LHCN-M2 (cell line): ENCODE measurements at regions not wholly inside any gene's neighbourhood (a gene's known extent, or its start where the extent isn't known, plus 50 kb on each side); places are given as distances from the start of the nearest gene placed in this dataset.
"Not testable (repeated sequence)": the region's sequence is repeated elsewhere in the genome, so short reads cannot be mapped to it uniquely, and the experiment has no call there.

Experiments used
- DNase-seq: peaks from one replicate; pipeline ENCODE4 v3.0.0-alpha.2; 2012; ENCODE audit warnings: low read depth

DNA sequence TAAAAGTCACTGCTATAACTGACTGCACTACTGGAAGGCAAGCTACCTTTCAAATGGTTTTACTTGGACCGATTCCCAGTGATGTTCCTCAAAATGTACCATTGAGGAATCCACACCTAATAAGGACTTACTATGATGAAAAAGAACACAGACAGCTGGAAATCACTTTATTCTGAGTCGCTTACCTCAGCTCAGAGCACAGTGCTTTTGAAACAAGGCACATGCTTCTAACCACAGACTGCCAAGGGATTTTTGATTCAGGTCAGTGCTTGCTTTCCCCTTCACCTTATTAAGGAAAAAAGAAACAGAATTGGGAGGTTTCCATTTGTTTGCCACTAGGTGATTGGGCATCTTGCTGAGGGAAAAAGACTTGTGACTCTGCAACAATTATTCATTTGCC lies 707.5 kb upstream of the FSHR start:
- no peak for DNase-seq

DNA sequence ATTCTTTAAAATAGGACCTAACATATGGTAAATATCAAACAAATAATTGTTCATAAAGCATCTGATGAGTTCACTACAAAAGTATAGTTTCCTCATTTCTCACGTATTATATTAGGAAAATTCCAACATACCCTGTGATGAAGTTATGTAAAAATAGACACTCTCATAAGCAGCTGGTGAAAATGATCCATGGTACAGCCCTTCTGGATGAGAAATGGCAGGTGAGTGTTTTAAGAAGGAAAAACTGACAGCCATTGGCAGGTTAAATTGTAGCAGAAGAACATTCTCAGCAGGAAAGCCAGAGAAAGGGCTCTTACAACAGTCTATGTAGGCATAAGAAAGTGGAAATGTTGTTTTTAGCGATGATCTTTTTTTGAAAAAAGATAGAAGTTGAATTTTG lies 706.5 kb upstream of the FSHR start:
- no peak for DNase-seq

DNA sequence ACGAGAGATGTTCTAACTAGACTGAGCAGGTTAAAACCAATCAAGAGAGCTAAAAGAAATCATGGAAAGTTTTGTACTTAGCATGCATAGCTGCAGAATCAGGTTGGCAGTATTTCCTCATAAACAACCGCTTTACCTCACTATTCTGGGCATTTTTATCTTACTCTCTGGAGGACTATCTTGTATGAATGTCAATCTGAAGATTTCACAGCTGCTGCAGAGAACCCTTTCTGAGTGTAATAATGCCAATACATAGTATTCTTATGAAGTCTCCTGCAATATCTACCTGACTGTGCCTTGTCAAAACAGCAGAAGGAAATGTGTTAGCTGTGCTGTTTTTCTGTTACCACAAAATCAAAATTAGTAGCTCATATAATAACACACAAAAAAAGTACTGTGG lies 705.9 kb upstream of the FSHR start:
- no peak for DNase-seq

DNA sequence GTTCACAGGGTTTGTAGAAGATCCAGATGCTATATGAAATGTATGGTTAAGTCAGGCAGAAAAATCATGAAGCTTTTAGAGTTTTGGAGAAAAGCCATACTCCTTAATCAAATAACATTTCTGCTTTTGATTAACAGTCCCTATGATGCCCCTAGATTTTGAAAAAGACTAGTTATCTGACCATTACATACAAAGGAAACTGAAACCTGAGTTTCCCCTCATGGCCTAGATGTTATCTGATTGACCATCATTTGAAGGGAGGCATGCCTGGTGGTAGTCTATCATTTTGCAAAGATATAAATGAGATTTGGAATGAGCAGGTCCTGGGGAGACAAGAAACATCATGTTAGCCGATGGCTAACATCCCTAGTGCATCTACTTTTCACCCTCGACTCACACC lies 704.3 kb upstream of the FSHR start:
- no peak for DNase-seq

DNA sequence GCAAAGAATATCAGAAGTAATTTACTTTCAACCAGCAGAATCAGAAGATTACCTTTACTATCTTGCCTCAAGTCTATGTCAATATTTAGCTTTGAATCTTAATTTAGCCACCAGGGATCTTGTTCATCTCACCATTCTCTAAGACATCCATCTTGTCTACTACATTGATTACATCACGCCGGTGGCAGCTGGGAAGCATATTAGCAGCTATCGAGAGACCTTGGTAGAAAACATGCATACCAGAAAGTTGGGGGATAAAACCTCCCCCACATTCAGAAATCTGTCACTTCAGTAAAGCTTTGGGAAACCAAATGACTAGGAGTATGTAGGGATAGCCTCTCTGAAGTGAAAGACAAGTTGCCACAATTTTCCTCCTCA lies 703.8 kb upstream of the FSHR start:
- no peak for DNase-seq

DNA sequence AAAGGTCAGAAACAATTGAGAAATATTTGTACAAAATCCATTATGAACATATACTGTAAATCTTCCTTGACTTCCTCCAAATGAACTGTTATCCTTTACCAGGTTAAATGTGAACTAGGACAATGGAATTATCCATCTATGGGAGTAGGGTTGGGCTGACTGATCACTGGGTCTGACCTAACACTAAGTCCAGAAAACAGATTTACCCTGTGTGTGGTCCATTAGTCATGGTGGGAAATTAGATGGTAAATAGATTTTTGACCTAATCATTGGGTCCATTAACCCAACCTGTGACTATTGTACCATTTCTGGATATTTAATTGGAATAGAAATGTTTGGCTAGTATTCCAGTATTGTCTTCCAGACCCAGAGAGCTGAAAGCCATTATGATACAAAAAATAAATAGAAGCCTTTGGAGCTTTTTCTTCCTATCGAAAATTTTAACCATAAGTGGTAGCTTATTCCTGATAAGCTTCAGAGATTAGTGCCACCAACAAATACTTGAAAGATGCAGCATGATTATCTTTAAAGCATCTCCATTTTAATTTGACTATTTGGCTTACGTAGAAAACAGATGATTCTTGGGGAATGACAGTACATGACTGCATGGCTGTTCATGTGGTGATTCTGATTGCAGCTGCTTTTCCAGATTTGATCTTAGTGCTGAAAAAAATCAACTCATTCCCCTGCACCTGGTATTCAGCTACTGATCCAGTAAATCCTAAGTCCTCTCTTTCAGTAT lies 703.2 kb upstream of the FSHR start:
- DNase-seq: no peak

DNA sequence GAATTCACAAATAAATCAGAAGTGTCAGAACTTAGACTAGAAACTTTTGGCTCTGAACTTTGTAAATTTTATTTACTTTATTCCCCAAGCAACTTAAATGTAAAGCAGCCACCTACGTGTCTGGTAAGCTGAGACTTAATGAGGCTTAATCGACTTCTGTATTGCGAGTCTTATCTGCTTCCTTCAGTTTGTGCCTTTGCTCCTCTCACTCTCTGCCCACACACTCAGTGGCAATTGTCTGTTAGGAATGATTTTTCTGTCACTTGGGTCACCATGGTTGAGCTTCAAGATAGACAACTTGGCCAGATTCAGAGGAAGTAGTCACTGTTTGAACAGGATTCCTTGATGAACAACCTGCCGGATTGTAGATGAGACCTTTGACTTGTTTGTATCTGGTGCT lies 691.4 kb upstream of the FSHR start:
- no peak for DNase-seq

DNA sequence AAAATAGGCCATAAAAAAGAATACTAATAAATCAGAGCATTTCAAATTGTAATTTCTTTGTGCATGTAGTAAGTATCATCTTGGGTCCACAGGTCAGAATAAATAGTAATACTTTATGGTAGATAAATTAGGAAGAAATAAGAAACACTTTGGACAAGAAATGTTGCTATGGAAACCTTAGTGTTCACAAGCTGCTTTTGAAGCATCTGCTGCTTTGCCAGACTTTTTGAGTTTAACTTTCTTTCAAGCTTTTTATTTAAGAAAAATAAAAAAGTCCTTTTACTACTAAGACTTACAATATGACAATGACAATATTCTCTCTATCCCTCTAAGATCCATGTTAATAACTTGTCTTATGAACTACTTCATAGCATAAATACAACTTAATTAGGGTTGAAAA lies 690.7 kb upstream of the FSHR start:
- no peak for DNase-seq

DNA sequence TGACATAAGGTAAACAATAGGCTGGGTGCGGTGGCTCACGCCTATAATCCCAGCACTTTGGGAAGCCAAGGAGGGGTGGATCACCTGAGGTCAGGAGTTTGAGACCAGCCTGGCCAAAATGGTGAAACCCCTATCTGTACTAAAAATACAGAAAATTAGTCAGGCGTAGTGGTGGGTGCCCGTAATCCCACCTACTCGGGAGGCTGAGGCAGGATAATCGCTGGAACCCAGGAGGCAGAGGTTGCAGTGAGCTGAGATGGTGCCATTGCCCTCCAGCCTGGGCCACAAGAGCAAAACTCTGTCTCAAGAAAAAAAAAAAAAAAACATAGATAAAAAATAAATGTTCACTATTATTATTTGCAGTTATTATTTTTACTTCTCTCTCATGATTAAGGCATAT lies 689.8 kb upstream of the FSHR start:
- DNase-seq: not testable (repeated sequence)

DNA sequence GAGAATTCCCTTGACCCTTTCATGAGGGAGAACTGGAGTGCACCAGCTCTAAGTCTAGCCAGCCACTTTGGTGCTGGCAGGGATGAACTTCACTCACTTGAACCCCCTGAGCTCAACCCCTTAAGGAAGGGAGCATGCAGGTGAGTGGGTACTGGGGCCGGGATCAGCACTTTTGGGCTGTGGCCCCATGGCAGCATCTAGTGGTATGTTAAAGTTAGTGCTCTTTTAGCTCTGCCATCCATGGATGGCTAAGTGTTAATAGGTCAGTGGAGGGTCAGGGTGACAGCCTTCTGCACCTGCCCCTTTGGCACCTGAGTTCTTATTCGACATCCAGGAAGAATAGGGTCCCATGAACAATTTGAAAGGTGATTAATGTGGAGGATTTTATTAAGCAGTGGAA lies 689.0 kb upstream of the FSHR start:
- no peak for DNase-seq

DNA sequence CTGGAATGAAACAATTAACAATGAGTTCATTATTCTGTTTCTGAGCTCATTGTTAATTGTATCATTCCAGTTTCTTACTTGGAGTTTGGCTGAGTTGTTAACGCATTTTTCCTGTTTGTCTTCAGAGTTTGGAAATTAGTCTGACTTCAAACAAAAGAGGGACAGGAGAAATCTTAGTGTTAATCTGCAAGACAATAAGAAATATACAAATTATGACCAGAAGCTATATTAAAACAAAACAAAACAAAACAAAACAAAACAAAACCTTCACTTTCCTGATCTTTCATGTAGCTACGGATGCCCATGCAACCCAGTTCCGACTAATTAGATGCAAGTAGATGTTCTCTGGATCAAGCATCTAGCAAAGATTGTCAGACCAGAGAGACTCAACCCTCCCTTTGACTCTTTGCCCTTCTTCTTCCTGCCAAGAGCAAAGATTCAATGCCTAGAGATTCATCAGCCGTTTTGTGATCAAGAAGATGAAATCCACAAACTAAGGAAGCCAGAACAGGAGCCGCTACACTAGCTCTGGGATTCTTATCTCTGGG lies 686.2 kb upstream of the FSHR start:
- DNase-seq: no peak

DNA sequence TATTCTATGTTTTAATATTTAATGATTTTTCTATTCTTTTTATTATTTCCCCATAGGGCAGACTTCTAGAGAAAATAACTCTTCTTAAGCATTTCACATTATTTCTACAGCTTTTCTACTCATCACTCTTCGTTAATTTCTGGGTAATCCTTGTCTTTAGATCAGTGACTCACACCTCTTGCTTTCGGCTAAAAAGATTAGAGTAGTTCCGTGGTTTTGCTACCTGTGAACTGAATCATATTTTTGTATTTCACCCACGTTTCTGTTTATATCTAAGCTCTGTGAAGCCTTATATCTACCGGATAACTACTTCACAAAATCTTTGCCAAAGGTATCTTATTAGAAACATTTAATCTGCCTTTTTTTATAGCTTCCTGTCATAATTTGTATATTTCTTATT lies 685.5 kb upstream of the FSHR start:
- DNase-seq: no peak

DNA sequence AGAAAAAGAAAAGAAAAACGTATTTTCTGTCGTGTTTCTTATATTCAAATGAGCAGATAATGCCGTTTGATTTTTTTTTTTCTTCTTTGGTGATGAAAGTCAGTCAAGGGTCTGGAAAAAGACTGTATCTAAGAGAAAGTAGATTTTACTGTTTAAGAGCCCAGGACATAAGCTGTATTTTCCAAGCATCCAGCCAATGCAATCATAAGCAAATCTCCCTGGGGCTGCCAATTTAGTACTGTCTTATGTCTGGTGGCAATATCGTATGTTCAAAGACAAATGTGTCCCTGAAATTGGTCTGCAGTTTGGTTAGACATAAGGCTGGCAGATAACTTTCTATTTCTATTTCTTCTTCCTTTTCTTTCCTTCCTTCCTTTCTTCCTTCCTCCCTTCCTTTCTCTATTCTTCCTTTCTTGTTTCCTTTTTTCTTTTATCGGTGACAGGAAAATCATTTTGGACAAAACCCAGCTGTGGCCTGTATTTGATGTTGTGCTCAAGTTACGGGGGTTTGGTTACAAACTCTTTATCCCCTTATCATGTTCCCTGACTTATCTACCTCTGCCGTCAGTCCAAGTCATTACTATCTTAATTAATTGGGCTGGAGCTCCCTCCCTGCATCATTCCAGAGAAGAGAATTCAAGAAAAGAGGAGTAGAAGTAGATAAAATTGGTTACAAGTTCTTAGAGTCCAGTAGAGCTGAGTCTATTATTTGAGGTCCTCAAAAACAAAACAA lies 683.4 kb upstream of the FSHR start:
- DNase-seq: no peak

DNA sequence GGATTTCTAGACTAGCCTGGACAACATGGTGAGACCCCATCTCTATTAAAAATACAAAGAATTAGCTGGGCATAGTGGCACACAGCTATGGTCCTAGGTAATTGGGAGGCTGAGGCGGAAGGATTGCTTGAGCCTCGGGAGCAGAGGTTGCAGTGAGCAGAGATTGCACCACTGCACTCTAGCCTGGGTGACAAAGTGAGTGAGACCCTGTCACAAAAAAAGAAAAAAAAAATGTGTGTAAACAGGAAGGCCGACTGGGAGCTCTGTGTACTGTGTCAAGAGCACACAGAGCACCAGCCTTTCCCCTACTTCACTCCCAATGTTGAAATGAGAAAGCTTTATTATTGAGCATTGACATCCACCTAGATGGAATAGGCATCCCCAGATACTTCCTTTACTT lies 681.7 kb upstream of the FSHR start:
- no peak for DNase-seq

DNA sequence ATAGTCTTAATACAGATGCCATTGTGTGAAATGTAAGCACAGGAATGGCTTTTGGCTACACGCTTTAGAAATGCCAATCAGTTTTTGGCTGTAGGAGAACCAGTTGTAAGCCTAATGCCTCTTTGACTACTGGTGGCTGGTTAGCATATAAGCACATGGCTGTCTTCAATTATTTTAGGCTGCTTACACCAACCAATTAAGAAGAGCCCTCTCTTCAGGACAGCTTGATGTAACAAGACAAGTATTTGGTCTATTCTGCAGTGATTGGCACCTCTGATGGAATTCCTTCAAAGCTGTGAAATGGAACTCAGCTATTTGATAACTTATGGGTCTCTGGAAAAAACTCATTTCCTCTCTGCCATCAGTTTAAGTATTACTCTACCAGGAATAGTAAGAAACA lies 680.1 kb upstream of the FSHR start:
- DNase-seq: no peak

DNA sequence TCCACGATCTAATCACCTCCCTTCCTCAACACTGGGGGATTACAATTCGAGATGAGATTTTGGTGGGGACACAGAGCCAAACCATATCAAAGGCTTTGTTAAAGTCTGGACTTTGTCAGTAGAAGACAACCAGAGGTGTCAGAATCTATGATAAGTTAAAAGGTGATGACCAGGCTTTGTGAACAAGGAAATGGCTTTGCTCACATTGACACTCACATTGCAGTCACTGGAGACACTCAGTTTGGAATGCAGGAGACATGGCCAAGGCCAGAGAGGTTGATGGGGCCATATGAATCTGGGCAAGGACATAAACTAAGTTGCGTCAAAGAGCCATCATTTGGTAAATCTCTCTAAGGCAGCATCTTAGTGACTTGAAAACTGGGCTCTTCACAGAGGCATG lies 678.2 kb upstream of the FSHR start:
- DNase-seq: no peak

DNA sequence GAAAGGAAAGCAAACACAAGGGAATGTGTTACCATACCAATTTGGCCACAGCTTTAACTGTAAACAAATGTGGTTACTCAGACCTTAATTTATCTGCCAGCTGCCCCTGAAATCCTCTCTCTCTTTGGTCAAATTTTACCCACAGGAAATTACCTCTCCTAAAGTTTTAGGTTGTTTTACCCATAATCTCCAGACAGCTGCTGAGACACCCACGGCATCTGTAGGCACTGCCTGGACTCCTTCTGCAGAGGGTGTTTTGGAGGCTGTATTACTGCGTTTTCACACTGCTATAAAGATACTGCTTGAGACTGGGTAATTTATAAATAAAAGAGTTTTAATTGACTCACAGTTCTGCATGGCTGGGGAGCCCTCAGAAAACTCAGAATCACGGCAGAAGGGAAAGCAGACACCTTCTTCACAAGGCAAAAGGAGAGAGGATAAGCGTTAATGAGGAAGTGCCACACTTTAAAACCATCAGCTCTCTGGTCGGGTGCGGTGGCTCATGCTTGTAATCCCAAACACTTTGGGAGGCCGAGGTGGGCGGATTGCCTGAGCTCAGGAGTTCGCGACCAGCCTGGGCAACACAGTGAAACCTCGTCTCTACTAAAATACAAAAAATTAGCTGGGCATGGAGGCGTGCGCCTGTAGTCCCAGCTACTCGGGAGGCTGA lies 677.5 kb upstream of the FSHR start:
- no peak for DNase-seq

DNA sequence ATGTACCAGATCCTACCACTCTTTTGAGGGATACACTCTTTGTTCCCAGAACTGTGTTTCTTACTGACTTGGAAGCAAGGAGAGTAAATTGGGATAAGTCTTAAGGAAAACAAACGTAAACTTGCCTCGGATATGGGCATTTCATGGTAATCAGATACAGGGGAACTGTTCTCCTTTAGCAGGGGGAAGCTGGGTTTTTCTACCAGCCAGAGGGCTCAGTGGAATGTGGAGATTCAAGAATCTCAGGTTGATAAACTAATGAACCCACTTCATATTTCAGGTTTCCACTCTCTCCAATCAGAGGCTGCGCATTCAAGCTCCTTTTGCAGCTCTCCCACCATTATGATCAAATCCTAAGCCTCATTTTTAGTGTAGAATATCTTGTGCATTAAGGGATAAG lies 676.5 kb upstream of the FSHR start:
- no peak for DNase-seq

DNA sequence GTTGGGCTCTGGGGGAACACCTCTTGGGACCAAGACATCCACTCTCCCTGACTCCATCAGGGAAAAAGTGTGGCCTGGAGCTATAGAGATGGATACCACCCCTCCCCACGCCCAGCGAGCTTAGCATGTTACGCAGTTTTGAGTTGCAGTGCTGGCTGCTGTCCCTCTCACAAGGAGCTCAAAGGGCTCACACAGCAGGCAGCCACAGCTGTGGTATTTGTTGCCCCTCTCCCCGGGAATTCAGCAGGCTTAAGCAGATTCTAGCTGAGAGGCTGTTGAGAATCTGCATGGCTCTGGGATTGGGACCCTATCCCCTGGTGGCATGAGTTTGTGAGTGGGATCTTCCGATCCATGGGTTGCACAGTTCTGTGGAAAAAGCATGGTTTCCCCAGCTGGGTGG lies 673.1 kb upstream of the FSHR start:
- DNase-seq: no peak

DNA sequence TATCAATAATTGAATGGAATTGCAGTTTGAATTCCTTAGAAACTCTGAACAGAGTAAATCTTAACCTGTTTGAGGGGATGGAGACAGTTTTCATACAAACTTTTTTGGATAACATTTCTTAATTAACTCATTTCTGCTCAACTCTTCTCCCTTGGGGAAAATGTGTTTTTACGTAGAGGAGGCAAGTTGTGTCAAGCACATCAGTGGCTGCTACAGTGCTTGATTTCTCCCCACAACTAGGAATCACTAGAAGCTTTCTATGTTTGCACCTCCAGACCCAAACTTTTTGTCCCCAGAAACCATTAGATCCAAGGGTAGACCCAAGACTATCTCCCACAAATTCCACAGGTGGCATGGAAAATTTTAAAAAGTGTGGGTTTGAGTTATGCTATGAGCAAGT lies 658.9 kb upstream of the FSHR start:
- no peak for DNase-seq

DNA sequence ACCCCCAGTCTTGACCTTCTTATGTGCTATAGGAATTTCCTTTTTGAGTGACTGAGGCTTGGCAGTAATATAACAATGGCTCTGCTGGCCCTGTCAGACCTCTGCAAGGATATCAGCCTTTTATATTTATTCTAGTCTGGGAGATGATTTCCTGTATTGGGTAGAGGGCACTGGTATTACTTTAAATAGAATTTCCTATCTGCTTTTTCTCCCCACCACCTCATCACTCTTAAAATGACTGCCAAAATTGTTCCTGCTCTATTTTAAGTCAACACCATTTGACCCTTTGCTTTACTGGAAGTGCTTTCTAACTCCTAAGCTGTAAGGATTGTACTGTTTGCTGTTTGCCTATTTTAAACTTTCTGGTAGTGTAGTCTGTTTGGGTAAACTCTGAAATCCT lies 658.4 kb upstream of the FSHR start:
- no peak for DNase-seq

DNA sequence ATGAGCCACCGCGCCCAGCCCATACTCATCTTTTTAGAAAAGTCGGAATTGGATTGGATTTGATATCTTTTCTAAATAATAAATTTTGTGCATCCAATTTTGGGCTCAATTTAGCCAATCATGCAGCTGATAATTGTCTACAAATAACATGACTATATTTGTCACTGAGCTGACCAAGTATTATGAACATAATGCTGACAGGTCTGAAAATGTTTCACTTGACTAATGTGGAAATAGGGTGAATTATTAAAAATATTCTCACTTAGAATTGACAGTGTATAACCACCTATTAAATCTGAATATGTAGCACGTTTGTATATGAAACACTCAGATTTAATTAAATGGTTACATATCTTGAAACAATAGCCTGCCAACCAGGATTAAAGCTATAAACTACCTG lies 657.2 kb upstream of the FSHR start:
- DNase-seq: no peak

DNA sequence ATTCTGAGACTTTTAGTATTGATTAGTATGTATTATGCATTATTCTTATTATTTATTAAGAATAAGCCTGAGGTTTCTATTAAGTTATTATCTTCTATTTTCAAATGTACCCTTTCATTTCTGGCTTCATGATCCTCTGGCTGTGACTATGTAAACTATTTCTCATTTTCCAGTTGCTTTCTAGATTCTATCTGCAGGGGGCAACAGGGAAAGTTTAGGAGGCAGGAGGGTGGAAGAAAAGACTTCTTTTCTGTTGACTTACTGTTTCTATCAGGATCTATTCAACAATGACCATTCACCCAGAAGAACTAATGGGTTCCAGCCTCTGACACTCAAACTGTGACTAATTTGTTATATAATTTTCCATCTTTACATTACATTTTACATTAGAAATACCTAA lies 653.4 kb upstream of the FSHR start:
- DNase-seq: no peak
